ENCODE measurements at regions not wholly inside any gene's neighbourhood (a gene's known extent, or its start where the extent isn't known, plus 50 kb on each side); places are given as distances from the start of the nearest gene placed in this dataset.
"Not testable (repeated sequence)": the region's sequence is repeated elsewhere in the genome, so short reads cannot be mapped to it uniquely, and the experiment has no call there.

DNA sequence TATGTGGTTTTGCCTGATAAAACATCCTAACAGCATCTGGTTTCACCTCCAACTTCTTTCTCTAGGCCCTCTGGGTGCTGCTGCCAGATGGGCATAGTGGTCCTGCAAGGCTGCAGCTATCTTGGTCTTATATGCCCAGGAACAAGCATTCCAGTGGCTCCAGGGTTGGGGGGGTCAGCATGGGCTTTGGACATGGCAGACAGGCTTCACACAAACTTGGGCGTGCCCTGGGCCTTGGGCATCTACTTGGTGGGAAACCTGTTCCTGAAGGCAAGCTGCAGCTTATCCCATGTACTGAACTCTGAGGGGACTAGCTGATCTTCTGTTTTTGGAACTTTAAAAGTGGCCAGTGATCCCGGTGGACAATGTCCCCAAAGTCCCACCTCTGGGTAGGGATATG is 54.9 kb upstream of the ZNF678 start:
- H3K27ac ChIP-seq (ENCODE audit: control insufficient read depth, insufficient read depth, low read length): no peak overlapping the region
- H3K27me3 ChIP-seq (ENCODE audit: control insufficient read depth, extremely low read depth, insufficient read depth, low read length): peaks cover 3% of the 10 kb centered on the region
- H3K4me1 ChIP-seq (ENCODE audit: control insufficient read depth, extremely low read depth, insufficient read depth, low read length): no peaks in the 10 kb centered on the region
- H3K4me3 ChIP-seq (ENCODE audit: control insufficient read depth in 2 of 3, extremely low read depth in 1 of 3, insufficient read depth in 2 of 3, low read depth in 1 of 3, low read length in 3 of 3): no peak overlapping the region
- no peaks in the 10 kb centered on the region for H3K9me1 ChIP-seq (ENCODE audit: control insufficient read depth, extremely low read depth, insufficient read depth, low read length)
- no peak overlapping the region for H3K4me2 ChIP-seq (ENCODE audit: control insufficient read depth, extremely low read depth, insufficient read depth, low read depth, low read length)
- H3K9me3 ChIP-seq (ENCODE audit: control insufficient read depth, low read depth, low read length): no peaks in the 10 kb centered on the region
- DNase-seq (ENCODE audit: low read depth, low spot score) (no peak), FAIRE-seq (no peak)
- TF ChIP-seq EZH2 (IDR thresholded peaks at IDR 0.05; ENCODE audit: low read length): no peak
- TF ChIP-seq, protein P1, sequence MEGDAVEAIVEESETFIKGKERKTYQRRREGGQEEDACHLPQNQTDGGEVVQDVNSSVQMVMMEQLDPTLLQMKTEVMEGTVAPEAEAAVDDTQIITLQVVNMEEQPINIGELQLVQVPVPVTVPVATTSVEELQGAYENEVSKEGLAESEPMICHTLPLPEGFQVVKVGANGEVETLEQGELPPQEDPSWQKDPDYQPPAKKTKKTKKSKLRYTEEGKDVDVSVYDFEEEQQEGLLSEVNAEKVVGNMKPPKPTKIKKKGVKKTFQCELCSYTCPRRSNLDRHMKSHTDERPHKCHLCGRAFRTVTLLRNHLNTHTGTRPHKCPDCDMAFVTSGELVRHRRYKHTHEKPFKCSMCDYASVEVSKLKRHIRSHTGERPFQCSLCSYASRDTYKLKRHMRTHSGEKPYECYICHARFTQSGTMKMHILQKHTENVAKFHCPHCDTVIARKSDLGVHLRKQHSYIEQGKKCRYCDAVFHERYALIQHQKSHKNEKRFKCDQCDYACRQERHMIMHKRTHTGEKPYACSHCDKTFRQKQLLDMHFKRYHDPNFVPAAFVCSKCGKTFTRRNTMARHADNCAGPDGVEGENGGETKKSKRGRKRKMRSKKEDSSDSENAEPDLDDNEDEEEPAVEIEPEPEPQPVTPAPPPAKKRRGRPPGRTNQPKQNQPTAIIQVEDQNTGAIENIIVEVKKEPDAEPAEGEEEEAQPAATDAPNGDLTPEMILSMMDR (optimal IDR thresholded peaks at IDR 0.05 in 1 of 3, IDR thresholded peaks at IDR 0.05 in 1 of 3, conservative IDR thresholded peaks at IDR 0.05 in 1 of 3; ENCODE audit: extremely low read depth in 1 of 3, insufficient read depth in 2 of 3, low read length in 3 of 3): no peak
- H4K20me1 ChIP-seq (ENCODE audit: control insufficient read depth, extremely low read depth, insufficient read depth, low read length): no peaks in the 10 kb centered on the region
- dilution Hi-C loops (cut with MboI; ENCODE audit: extremely low pct_ligation_motif_present, low sequenced_read_pairs): no loop called here
- no peak overlapping the region for H3K9ac ChIP-seq (ENCODE audit: control insufficient read depth, extremely low read depth, insufficient read depth, low read length)
- H3K79me2 ChIP-seq (ENCODE audit: control insufficient read depth, insufficient read depth, low read length): no peaks in the 10 kb centered on the region
- H2AFZ ChIP-seq (ENCODE audit: control insufficient read depth, low read length): no peak overlapping the region
- H3K36me3 ChIP-seq (ENCODE audit: control insufficient read depth in 2 of 2, extremely low read depth in 1 of 2, insufficient read depth in 2 of 2, low read length in 2 of 2): no peaks in the 10 kb centered on the region

DNA sequence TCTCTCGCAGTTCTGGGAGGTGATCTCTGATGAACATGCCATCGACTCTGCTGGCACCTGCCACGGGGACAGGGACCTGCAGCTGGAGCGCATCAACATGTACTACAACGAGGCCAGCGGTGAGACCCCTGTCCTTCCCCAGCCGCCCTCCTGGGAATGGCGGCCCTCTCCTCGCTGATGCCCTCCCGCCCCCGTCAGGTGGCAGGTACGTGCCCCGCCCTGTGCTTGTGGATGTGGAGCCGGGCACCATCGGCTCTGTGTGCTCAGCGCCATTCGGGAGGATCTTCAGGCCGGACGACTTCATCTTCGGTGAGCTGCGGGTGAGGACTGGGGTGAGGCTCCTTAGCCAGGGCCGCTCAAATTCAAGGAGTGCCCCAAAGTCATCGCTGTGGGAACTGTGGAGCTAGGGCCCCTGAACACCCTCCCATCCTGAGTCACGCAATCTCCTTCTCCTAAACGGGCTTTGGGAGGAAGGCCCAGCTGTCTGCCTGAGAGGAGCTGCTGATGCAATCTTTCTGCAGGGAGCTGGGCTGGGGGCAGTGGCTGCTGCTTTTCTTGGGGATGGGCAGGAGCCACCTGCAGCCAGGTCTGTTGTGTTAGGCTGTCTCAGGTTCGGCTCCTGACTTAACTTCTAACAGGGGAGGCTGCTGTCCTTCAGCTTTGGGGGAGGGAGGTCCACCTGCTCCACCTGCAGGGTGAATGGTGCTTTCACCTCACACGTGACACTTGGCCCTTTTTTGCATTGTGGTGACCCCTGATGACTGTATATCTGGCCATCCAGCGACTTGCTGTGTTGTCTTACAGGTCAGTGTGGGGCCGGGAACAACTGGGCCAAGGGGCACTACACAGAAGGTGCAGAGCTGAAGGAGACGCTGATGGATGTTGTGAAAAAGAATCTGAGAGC is 56.6 kb upstream of the ZNF678 start:
- not testable (repeated sequence) for FAIRE-seq

DNA sequence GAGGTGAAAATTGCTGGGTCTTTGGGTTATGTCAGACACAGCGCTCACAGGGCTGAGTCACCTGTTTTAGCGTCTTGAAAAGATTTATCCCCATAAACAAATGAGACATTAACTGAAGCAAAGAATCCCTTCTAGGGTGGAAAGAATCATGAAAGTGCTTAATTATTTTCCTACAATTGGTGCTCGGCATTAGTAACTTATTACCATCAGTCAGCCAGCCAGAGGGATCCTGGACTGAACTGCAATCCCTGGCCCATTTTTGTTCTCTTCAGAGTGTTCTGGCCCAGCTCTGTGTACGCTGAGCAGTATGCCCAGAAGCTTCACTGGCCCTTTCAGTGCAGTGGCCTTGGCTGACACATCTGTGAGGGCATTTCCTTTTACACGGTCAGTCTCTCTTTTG is 67.3 kb upstream of the ZNF678 start:
- H3K9me3 ChIP-seq (ENCODE audit: control insufficient read depth, low read depth, low read length); H3K4me1 ChIP-seq (ENCODE audit: control insufficient read depth, extremely low read depth, insufficient read depth, low read length); H3K27ac ChIP-seq (ENCODE audit: control insufficient read depth, insufficient read depth, low read length); FAIRE-seq; H3K79me2 ChIP-seq (ENCODE audit: control insufficient read depth, insufficient read depth, low read length); H3K36me3 ChIP-seq (ENCODE audit: control insufficient read depth in 2 of 2, extremely low read depth in 1 of 2, insufficient read depth in 2 of 2, low read length in 2 of 2); H3K4me3 ChIP-seq (ENCODE audit: control insufficient read depth in 2 of 3, extremely low read depth in 1 of 3, insufficient read depth in 2 of 3, low read depth in 1 of 3, low read length in 3 of 3); H3K9me1 ChIP-seq (ENCODE audit: control insufficient read depth, extremely low read depth, insufficient read depth, low read length); dilution Hi-C loops (cut with MboI; ENCODE audit: extremely low pct_ligation_motif_present, low sequenced_read_pairs); H3K27me3 ChIP-seq (ENCODE audit: control insufficient read depth, extremely low read depth, insufficient read depth, low read length); H3K9ac ChIP-seq (ENCODE audit: control insufficient read depth, extremely low read depth, insufficient read depth, low read length); H4K20me1 ChIP-seq (ENCODE audit: control insufficient read depth, extremely low read depth, insufficient read depth, low read length); H3K4me2 ChIP-seq (ENCODE audit: control insufficient read depth, extremely low read depth, insufficient read depth, low read depth, low read length); H2AFZ ChIP-seq (ENCODE audit: control insufficient read depth, low read length); DNase-seq (ENCODE audit: low read depth, low spot score): not testable (repeated sequence)

More for the DNA sequence above, 56.6 kb upstream of the ZNF678 start:
- H3K9ac ChIP-seq (ENCODE audit: control insufficient read depth, extremely low read depth, insufficient read depth, low read length); H4K20me1 ChIP-seq (ENCODE audit: control insufficient read depth, extremely low read depth, insufficient read depth, low read length); H3K79me2 ChIP-seq (ENCODE audit: control insufficient read depth, insufficient read depth, low read length); dilution Hi-C loops (cut with MboI; ENCODE audit: extremely low pct_ligation_motif_present, low sequenced_read_pairs); H3K27me3 ChIP-seq (ENCODE audit: control insufficient read depth, extremely low read depth, insufficient read depth, low read length); DNase-seq (ENCODE audit: low read depth, low spot score); H3K9me3 ChIP-seq (ENCODE audit: control insufficient read depth, low read depth, low read length); H3K4me2 ChIP-seq (ENCODE audit: control insufficient read depth, extremely low read depth, insufficient read depth, low read depth, low read length); H3K9me1 ChIP-seq (ENCODE audit: control insufficient read depth, extremely low read depth, insufficient read depth, low read length); H2AFZ ChIP-seq (ENCODE audit: control insufficient read depth, low read length); H3K27ac ChIP-seq (ENCODE audit: control insufficient read depth, insufficient read depth, low read length); H3K36me3 ChIP-seq (ENCODE audit: control insufficient read depth in 2 of 2, extremely low read depth in 1 of 2, insufficient read depth in 2 of 2, low read length in 2 of 2); H3K4me1 ChIP-seq (ENCODE audit: control insufficient read depth, extremely low read depth, insufficient read depth, low read length); H3K4me3 ChIP-seq (ENCODE audit: control insufficient read depth in 2 of 3, extremely low read depth in 1 of 3, insufficient read depth in 2 of 3, low read depth in 1 of 3, low read length in 3 of 3): not testable (repeated sequence)

DNA sequence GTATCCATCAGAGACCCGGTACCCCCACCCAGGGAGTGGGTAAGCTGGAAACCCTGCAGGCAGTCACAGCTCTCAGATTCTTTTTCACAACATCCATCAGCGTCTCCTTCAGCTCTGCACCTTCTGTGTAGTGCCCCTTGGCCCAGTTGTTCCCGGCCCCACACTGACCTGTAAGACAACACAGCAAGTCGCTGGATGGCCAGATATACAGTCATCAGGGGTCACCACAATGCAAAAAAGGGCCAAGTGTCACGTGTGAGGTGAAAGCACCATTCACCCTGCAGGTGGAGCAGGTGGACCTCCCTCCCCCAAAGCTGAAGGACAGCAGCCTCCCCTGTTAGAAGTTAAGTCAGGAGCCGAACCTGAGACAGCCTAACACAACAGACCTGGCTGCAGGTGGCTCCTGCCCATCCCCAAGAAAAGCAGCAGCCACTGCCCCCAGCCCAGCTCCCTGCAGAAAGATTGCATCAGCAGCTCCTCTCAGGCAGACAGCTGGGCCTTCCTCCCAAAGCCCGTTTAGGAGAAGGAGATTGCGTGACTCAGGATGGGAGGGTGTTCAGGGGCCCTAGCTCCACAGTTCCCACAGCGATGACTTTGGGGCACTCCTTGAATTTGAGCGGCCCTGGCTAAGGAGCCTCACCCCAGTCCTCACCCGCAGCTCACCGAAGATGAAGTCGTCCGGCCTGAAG is 69.3 kb upstream of the ZNF678 start:
- H3K4me1 ChIP-seq (ENCODE audit: control insufficient read depth, extremely low read depth, insufficient read depth, low read length); H3K9me3 ChIP-seq (ENCODE audit: control insufficient read depth, low read depth, low read length): not testable (repeated sequence)

More for the DNA sequence above, 69.3 kb upstream of the ZNF678 start:
- H2AFZ ChIP-seq (ENCODE audit: control insufficient read depth, low read length); H3K4me3 ChIP-seq (ENCODE audit: control insufficient read depth in 2 of 3, extremely low read depth in 1 of 3, insufficient read depth in 2 of 3, low read depth in 1 of 3, low read length in 3 of 3); dilution Hi-C loops (cut with MboI; ENCODE audit: extremely low pct_ligation_motif_present, low sequenced_read_pairs); H4K20me1 ChIP-seq (ENCODE audit: control insufficient read depth, extremely low read depth, insufficient read depth, low read length); FAIRE-seq; H3K9ac ChIP-seq (ENCODE audit: control insufficient read depth, extremely low read depth, insufficient read depth, low read length); H3K4me2 ChIP-seq (ENCODE audit: control insufficient read depth, extremely low read depth, insufficient read depth, low read depth, low read length); H3K9me1 ChIP-seq (ENCODE audit: control insufficient read depth, extremely low read depth, insufficient read depth, low read length); DNase-seq (ENCODE audit: low read depth, low spot score); H3K27me3 ChIP-seq (ENCODE audit: control insufficient read depth, extremely low read depth, insufficient read depth, low read length); H3K27ac ChIP-seq (ENCODE audit: control insufficient read depth, insufficient read depth, low read length); H3K36me3 ChIP-seq (ENCODE audit: control insufficient read depth in 2 of 2, extremely low read depth in 1 of 2, insufficient read depth in 2 of 2, low read length in 2 of 2); H3K79me2 ChIP-seq (ENCODE audit: control insufficient read depth, insufficient read depth, low read length): not testable (repeated sequence)

Measured in keratinocyte (primary cell).